NCI-H2081 treated with DMSO at 0.1 percent for 48 hours (cell line): ENCODE measurements at regions not wholly inside any gene's neighbourhood (a gene's known extent, or its start where the extent isn't known, plus 50 kb on each side); places are given as distances from the start of the nearest gene placed in this dataset.
A peak's percentile ranks its signal among the peaks of the same experiment; 100 is the strongest.
"Not testable (repeated sequence)": the region's sequence is repeated elsewhere in the genome, so short reads cannot be mapped to it uniquely, and the experiment has no call there.

Source experiments
- DNase-seq: peaks from one replicate; lab custom pipeline; 2025; lab: John Stamatoyannopoulos, UW

- DNase-seq = no peak
These were observed 177.4 kb upstream of the IL15 start for GRCh38 chr4:141459020-141459419.

GRCh38 chr4:141462361-141462760, 174.0 kb upstream of the IL15 start:
- no peak for DNase-seq

DNA sequence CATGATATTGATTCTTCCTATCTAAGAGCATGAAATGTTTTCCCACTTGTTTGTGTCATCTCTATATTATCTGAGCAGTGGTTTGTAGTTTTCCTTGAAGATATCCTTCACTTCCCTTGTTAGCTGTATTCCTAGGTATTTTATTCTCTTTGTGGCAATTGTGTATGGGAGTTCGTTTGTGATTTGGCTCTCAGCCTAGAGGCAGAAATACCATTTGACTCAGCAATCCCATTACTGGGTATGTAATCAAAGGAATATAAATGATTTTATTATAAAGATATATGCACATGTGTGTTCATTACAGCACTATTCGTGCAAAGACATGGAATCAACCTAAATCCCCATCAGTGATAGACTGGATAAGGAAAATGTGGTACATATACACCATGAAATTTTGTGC, 172.7 kb upstream of the IL15 start:
- DNase-seq = no peak

DNA sequence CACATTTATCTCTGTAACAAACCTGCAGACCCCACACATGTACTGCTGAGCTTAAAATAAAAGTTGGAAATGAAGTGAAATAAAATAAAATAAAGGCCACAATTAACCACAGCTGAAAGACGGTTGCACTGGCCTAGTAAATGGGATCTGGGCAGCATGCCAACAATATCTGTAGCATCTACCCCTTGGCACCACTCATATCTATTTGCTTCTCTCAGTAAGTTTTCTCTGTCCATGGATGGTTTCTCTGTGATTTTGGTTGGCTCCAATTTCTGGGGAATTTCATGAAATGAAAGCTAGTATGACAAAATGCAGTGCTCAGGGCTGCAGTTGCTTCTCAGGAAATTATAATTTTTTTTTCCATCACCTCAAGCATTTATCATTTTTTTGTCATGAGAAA, 172.0 kb upstream of the IL15 start:
- peak; percentile 13 for DNase-seq

DNA sequence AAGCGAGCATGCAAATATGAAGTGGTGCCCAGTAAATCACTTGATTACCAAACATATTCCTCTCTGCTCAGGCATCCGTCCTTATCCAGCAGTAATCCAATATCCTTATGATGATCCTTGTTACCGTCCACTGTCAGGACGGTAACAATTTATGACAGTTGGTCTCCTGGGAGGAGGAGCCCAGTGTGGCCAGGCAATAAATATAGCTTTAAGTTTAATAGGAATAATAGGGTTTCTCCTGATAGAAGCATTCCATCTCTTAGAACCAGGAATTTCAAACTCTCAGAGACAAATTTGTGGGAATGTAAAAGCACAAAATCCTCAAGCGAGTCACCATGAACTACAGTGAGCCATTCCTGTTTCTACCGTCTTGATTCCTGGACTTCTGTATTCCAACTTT, 171.2 kb upstream of the IL15 start:
- DNase-seq = no peak

- no peak for DNase-seq
These were observed 169.2 kb upstream of the IL15 start for GRCh38 chr4:141467225-141467624.

GRCh38 chr4:141469392-141469791, 167.0 kb upstream of the IL15 start:
- DNase-seq = no peak

GRCh38 chr4:141473026-141473540, 163.3 kb upstream of the IL15 start:
- no peak for DNase-seq

- no peak for DNase-seq
These were observed 162.4 kb upstream of the IL15 start for GRCh38 chr4:141473952-141474351.

DNA sequence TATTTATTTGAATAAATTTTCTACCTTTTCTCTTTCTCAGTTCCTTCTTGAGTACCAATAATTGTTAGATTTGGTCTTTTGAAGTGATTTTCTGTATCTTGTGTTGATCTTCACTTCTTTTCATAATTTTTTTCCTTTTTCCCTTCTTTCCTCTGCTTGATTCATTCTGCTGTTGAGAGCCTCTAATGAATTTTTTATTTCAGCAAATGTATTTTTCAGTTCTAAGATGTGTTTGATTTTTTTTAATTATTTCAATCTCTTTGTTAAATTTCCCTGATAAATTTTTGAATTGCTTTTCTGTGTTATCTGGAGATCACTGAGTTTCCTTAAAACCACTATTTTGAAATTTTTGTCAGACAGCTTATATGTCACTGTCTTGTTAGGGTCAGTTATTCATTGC, 155.4 kb upstream of the IL15 start:
- no peak for DNase-seq

DNA sequence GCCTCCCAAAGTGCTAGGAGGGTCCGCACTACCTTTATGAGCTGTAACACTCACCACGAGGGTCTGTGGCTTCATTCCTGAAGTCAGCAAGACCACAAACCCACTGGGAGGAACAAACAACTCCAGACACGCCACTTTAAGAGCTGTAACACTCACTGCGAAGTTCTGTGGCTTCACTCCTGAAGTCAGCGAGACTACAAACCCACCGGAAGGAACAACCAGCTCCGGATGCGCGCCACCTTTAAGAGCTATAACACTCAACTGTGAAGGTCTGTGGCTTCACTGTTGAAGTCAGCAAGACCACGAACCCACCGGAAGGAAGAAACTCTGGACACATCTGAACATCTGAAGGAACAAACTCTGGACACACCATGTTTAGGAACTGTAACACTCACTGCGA, 152.1 kb upstream of the IL15 start:
- not testable (repeated sequence) for DNase-seq

- DNase-seq = no peak
These were observed 149.9 kb upstream of the IL15 start for GRCh38 chr4:141486375-141486997.

- DNase-seq = no peak
These were observed 138.8 kb upstream of the IL15 start for GRCh38 chr4:141497627-141498026.

DNA sequence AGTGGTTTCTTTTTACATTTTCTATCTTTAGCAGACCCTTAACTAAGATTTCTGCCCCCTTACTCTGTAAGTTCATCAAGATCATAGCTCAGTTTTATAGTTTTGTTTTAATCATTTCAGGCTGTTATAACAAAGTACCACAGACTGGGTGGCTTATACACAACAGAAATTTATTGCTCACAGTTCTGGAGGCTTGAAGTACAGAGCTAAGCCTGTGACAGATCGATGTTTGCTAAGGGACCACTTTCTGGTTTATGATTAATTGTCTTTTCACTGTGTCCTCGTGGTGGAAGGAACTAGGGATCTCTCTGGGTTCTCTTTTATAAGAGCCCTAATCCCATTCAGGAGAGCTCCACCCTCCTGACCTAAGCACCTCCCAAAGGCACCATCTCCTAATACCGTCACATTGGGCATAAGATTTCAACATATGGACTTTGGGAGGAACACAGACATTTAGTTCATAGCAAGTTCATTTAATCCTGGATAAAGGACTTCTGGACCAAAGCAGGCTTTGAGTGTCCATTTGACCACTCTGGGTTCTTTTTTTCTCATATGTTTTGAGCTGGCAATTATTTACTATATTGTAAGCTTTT, 137.0 kb upstream of the IL15 start:
- no peak for DNase-seq

- DNase-seq = no peak
These were observed 135.0 kb upstream of the IL15 start for GRCh38 chr4:141501395-141501794.

GRCh38 chr4:141501931-141502330, 134.5 kb upstream of the IL15 start:
- no peak for DNase-seq

DNA sequence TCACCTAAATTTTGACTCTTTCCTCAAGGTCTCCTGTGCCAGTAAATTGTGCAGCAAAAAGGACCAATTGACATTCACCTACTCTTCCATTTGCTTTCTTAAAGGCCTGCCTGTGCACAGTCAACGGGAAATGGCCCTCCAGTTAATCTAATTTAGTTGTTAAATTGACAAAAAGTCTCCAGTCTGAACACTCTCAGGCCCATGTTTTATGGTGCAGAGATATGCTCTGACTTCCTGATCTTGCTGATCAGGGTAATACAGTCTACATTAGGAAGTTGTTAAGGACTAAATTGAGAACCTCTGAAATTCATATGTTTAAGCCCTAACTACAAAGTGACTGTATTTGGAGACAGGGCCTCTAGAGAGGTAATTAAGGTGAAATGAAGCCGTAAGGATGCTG, 133.6 kb upstream of the IL15 start:
- DNase-seq = no peak

DNA sequence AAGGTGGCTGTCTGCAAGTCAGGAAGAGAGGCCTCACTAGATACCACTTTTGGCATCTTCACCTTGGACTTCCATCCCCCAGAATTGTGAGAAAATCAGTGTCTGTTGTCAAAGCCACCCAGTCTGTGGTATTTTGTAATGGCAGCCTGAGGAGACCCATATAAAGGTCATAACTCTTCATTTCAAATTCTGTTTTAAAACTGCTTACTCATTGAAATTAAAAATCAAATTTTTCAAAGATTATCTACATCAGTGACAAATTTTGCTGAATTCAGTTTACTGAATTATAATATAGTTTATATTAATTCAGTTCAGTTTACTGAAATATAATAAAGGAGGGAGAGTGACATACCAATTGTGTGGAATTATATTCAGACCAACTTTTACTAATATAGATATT, 133.1 kb upstream of the IL15 start:
- no peak for DNase-seq

DNA sequence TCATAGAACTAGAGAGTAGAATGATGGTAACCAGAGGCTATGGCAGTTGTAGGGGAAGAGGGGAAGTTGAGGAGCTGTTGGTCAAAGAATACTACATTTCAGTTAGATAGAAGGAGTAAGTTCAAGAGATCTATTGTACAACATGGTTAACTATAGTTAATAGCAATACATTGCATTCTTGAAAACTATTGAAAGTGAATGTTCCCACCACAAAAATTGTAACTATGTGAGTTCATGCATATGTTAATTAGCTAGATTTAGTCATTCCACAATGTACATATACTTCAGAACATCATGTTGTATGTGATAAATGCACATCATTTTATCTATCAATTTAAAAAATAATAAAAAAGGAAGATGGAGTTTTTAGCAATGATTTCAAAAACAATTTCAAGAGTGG, 125.3 kb upstream of the IL15 start:
- no peak for DNase-seq

DNA sequence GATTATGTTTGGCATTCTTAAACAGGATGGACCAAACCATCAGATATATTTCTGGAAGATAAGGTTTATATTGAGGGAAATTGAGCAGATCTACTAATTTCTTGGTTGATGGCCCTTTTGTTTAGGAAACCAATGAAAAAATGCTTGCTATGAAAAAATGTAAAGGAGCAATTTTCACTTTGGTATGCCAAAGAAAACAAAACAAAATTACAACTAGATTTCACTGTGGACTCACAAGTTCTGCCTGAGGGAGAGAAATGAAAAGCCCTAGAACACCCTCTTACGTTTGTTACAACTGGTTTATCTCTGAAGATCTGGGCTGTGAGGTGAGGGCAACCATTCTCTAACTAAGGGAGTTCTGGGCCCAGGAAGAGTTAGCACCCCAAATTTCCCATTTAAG, 122.5 kb upstream of the IL15 start:
- DNase-seq = no peak

DNA sequence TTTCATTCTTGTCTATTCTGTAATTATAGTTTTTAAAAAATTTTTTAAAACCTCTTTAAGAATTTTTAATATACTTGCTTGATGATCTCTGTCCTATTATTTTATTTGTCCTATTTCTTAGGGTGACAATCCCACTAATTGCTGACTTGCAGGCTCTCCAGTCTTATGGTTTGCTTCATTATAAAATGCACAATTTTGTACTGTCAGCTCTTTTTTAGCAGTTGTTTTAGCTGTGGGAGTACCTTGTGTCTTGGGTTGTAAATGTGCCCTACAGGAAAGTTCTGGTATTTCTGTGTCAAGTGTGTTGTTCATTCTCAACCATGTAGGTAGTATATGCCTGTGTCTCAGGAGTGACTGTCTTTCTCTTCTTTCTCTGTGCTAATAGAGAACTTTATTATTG, 118.2 kb upstream of the IL15 start:
- DNase-seq = no peak

- no peak for DNase-seq
These were observed 112.3 kb upstream of the IL15 start for GRCh38 chr4:141524116-141524515.

- DNase-seq = no peak
These were observed 111.5 kb upstream of the IL15 start for GRCh38 chr4:141524841-141525240.

- no peak for DNase-seq
These were observed 105.8 kb upstream of the IL15 start for GRCh38 chr4:141530627-141531026.
